ENCODE measurements at regions not wholly inside any gene's neighbourhood (a gene's known extent, or its start where the extent isn't known, plus 50 kb on each side); places are given as distances from the start of the nearest gene placed in this dataset.

DNA sequence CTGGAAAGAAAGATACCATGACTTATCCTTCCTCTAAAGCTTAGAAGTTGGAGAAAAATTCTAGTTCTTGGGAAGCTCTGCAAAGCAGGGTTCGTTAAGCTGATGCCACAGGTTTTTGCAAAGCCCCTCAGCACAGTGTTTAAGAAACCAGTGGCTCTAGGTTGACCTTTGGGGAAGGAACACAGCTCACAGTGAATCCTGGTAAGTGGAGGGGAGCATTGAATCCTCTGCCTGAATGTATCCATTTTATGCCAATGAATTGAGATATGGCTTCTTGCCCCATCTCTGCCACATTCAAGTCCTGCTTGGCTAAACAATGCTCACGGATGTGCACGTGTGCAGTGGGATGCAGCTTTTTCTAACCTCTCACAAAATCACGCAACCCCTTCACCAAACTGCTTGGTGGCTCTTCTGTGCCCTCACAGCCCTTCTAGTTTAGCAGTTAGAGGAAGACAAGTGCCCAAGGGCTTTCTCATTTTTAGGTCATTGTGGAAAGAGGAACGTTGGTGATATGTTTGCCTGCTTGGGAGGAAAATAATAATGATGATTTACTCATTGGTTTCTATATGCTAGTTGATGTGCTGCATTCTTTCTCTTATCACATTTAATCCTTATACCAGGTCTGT is 111.3 kb downstream of the DAD1 start:
- DNase-seq (ENCODE audit: low spot score), result no peak

DNA sequence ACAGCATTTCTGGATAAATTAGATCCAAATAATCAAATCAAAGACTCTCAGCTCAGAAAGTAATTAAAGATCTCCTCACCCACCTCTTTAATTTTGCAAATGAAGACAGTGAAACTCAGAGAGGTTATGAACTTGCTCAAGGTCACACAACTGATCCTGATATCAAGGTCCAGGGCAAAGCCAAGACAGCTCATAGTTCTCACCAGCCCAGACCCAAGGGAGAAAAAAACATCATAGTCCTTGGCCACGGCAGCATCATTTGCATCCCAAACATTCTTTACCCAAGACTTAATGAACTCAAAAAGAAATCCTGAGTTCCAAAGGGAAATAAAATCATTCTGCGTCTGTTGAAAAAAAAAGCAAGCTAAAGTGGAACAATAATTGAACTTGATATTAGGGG is 112.1 kb downstream of the DAD1 start:
- no peak for DNase-seq (ENCODE audit: low spot score)

DNA sequence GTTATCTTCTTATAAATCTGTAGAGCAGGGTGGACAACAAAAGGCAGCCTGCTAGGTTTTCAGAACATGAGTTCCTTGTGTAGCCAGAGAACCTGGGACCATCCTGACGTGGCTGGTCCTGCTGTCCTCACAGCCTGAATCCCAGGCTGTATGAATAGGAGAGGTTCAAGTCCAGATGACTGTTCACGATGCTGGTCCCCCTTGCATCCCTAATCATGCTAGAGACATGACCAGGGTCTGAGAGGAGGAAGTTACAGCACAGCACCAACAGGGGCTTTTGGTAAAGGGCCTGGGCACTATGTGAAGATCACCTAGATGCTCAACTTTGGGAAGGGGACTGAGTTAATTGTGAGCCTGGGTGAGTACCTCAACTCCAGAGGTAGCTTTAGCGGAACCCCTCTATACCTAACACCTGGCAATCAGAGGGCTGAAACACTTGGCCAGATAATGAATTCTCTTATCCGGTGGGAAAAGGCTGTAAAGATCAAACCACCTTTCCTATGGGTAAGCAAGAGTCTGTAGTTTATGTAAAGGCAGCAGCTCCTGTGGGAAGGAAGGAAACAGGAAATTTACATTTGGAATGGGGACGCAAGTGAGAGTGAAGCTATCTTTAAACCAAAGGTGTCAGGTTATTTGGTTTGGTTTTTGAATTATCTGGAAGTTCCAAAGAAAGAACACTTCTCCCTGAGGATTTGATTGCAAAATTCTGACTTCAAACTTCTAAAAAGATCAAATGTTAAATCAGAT is 112.8 kb downstream of the DAD1 start:
- DNase-seq (ENCODE audit: low spot score), result no peak

DNA sequence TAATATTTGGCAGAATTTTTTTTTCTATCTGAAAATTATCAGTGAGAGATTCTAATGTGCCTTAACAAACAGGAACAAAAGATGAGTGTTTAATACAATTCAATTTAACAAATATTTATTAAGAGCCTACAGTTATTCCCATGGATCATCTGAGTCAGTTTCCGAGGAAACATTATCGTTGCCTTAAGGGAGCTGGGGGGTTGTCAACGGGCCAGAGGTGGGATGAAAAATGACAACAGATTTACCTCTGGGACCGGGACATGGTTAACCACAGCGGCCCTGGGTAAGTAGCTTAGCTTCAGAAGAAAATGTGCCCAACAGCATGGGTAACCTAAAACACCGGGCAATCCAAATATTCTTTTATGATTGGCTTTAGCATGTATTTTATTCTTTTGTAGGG is 113.6 kb downstream of the DAD1 start:
- DNase-seq (ENCODE audit: low spot score), result no peak

DNA sequence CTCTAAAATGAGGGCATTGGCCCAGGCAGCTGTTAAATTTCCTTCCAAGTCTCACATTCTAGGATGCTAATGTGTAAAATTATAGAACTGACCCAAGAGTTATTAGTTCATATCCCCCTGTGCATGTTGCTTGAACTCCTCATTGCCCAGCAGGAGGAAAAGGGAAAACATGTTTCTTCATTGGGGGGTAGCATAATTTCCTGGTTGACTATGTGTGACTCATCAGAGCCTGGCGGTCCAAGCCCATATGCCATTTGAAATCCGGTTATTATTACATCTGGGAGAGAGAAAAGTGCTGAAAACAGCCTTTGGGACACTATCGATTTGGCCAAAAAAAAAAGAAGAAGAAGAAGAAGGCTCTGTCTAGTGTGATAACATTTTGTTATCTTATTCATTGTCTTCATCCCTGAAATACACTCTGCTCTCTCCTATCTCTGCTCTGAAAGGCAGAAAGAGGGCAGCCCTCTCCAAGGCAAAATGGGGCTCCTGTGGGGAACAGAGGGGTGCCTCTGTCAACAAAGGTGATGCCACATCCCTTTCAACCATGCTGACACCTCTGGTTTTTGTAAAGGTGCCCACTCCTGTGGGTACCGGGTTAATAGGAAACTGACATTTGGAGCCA is 114.2 kb downstream of the DAD1 start:
- DNase-seq (ENCODE audit: low spot score), result peak; percentile 43

DNA sequence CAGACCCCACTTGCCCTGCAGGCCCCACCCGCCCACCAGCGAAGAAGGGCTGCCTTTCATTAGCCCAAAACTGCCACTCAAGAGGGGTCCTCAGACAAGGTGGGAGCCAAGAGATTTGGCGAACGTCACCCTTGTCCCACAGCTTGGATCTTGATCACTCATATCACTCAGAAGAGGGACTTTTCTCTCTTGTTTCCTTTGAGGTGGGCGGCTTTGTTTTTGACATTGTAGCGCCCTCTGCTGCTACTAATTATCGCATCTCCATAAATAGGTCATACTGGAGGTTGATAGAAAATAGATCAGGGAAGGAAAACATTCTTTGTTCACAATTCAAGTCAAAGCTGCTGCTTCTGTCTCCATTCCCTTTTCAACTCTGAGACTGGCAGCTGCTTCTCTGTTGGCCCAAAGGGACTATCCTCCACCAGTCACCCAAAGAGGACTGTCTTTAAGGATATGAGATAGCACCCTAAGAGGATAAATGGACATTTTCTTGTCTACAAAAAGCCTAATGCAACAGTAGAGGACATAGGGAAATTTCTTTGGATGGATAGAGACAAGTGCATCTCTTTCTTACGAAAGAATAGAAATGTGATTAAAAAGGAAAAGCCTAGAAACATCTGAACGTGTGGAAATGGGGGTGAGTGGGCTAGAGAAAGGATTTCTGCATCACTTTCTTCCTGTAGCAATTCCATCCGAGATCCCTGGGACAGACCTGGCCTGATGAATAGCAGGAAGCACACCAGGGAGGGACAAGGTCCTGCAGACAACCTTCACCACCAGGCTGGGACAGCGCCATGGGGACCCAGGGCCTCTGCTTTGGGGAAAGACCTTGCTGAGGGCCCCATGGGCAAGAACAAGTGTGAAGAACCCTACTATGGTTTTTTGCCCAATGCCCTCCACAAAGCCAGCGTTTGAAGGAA is 115.8 kb downstream of the DAD1 start:
- peak; percentile 35 for DNase-seq (ENCODE audit: low spot score)

DNA sequence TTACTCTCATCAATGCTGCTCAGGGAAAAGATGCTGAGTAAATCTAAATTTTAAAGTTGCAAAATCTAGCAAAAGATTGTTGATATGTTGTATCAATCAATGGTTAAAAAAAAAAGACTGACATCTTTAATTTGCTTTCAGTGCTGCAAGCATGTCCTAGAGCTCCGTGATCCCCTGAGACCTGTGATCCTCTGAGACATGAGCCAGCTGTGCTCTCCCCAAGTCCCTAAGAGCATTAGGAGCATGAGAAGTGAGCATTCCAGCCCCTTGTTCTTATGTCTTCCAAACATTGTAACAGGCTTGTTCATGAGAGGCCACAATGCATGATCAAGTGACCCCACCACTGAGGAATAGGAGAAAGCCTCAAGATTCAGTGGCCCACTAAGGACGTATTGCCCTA is 116.6 kb downstream of the DAD1 start:
- DNase-seq (ENCODE audit: low spot score), result no peak

DNA sequence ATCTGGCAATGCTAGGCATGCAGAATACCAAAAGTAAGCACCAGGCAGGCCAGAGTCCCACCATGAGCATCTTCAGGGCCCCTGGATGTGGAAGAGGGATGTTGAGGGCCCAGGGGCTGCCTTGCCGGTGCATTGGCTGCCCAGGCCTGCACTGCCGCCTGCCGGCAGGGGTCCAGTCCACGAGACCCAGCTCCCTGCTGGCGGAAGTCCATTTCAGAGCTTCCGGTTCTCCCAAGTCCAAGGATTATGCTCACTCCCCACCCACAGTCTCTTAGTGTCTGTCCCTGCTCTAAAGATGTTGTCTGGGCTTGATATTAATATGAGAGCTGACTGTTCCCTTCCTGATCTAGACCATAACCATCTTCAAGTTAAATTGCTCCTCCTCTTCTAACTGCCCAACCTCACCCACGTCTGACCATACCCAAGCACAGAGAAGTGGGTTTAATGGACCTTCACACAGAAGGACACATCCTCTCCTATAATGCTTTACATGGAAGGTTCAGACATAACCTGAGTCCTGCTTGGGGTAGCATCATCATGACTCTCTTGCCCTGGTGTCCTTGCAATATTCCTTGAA is 117.4 kb downstream of the DAD1 start:
- peak; percentile 23 for DNase-seq (ENCODE audit: low spot score)

DNA sequence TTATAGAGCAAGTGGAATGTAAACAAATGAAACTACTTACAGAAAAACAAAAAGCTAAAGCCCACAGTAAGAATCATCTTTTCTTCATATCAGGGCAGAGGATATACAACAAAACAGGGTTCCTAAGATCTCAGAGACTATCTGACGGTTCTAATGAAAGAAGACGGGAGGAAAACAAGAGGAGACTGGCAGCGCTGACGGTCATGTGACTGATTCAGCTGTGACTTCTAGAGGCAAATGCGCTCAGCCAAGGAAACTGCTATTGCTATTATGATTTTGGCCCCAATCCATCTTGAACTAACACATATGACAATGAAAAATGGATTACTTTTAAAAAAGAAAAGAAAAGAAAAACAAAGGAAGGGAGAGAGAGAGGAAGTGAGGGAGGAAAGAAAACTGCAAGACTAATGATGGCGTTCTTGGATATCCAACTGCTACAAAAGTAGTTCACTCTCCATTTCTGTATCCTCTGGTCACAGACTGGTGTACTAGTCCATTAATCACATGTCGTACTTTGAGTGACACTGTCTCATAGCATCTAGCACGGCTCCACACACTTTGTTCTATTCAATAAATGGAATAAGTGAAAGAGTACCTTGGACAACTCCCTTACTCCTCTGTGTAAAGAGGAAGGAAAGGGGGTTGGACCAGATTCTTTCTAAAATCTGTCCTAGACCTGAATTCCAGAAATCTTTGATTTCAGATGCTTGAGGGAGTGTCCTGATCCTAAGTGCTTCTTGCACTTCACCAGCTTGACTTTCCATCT is 119.3 kb downstream of the DAD1 start:
- DNase-seq (ENCODE audit: low spot score), result no peak

DNA sequence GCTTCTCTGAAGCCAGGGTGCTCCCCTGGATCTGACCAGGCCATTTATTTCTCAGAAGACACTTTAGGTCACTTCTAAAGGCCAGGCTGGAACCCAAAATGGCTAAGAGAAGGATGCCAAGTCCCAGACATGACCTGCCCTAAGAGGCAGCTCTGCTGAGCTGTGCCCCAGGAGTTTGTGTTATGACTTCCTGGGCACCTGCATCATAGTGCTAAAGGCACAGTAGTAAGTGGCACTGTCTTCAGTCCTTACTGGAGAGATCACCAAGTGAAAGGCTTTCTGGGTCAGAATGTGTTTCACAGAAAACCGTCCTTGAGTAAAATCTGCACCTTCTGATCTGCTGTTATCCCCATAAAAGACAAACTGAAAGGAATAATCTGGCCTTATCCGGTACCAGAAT is 120.2 kb downstream of the DAD1 start:
- DNase-seq (ENCODE audit: low spot score), result no peak

DNA sequence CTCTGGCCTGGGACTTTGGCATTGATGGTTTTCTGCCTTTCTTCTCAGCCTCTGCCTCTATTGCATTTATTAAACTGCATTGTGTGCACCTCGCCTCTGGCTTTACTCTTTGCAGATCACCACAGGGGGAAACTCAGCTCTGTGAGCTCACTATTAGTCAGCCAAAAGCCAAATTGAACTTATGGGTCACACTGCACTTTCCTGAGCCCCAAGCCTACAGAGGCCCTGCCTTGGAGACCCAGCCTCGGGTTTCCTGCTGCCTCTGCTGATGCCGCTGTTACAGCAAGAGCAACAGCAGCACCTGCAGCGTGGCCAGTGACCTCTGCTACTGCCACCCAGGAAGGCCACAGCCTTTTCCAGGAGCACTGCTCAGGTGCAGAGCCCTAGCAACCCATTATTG is 122.5 kb downstream of the DAD1 start:
- DNase-seq (ENCODE audit: low spot score), result no peak

DNA sequence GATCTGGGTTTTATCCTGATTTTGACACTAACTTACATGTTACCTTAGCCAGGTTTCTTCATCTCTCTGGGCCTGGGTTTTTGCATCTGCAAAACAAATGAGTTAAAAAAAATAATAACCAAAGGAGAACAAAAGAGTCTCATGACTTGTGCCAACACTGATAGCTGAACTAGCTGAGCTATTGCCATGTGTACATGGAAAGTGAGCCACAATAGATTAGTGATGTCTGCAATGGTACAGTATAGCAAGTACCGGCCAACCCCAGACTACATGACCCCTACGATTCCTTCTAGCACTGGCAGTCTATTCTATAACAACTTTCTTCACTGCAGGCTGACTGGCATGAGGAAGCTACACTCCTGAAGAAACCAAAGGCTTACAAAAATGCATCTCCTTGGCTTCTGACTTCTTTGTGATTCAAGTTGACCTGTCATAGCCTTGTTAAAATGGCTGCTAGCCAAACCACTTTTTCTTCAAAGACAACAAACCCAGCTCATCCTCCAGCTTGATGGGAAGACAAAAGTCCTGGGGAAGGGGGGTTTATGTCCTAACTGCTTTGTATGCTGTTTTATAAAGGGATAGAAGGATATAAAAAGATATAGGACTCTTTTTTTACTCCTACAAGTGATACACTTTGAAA is 123.7 kb downstream of the DAD1 start:
- no peak for DNase-seq (ENCODE audit: low spot score)

DNA sequence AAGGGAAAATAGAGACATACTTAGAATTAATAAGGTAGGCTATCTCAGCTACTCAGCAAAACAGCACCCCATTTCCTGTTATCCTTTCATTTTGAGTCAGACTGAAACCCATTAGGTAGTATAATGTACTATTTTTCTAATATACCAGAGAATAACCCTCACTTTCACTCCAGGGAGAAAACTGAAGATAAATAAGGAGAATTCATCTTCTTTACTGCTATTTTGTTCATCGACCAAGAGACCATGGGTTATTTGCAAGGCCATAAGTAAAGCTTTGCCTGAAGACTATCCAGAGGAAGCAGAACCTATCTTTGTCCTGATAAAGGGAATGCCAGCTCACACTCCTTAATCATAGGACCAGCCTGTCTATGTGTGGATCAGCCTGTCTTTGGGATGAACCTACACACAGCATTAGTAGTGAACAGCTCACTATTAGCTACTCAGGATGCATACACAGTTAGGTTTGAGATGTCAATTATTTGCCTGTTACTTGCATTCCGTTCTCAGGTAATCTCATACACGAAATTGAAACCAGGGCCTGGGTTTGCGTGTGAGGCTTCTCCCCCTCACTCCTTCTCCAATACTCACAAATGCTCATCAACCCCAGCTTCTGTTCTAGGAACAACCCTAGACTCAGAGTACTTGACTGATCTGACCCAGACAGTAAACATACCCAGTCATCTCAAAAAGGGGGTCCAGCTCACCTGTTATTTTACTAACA is 124.4 kb downstream of the DAD1 start:
- no peak for DNase-seq (ENCODE audit: low spot score)

DNA sequence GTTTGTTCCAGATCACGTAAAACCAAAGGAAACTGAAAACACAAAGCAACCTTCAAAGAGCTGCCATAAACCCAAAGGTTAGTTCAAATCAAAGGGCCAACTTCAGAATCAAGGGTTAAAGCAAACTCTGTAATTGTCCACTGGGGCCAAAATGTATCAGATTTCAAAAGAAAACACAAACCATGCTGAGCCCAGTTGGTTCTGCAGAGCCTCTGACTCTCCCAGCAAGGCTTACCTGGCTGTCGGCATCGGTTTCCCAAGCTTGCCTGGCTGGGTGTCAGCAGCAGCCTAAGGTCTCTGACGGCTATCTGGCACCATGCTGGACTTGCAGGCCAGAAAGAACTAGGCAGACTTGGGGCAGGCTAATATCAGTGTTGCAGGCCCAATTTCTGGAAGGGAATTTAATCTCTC is 125.3 kb downstream of the DAD1 start:
- no peak for DNase-seq (ENCODE audit: low spot score)

DNA sequence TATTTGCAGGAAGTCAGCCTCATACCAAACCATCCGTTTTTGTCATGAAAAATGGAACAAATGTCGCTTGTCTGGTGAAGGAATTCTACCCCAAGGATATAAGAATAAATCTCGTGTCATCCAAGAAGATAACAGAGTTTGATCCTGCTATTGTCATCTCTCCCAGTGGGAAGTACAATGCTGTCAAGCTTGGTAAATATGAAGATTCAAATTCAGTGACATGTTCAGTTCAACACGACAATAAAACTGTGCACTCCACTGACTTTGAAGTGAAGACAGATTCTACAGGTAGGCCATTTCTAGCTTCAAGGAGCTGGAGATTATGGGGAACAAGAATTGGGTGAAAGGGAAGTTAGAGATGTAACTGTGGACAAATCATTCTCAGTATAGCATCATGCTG is 126.1 kb downstream of the DAD1 start:
- DNase-seq (ENCODE audit: low spot score), result no peak

DNA sequence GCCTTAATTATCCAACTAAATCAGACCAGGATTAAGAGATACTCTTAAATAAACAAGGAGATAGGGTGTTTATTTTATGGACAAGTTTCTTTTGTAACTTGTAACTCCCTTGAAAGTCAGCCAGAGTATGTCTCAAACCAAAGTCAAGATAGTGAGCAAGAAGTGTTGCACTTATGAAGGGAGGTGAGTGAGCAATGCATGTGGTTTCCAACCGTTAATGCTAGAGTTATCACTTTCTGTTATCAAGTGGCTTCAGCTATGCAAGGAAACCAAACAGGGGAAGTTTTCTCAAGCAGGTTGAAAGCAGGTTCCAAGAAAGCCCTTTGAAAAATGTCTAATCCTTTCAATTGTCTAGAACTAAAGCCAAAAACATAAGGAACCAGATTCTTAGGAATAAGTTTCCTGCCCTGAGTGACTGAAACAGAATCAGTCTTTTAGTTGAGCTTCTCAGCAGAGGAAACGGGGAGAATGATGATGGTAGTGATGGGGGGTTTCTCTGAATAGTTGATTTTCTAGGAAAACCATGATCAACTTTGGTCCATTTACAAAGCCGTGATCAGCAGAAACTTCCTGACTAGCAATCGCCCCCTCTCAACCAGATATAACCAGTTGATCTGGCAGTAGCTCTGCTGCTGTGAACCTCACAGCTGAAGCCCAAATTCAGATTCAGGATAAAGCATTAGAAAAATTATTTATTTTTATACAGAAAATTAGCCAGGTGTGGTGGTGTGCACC is 128.4 kb downstream of the DAD1 start:
- no peak for DNase-seq (ENCODE audit: low spot score)

DNA sequence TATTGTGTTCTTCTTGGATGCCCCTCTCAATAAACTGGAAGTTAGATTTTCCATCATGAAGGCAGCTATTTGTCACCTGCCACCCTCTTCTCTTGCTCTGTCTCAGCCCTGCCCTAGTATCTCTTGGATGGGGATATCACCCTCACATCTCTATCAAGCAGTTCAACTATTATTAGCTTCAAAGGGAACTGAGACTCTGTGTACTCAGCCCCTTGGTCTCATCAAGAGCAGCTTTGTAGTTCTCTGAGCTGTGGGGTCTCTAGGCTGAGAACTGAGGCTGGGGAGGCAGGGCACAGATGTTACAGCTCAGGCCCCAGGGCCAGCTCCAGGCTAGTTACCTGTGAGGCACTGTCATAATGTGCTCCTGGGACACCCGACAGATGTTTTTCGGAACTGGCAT is 130.3 kb downstream of the DAD1 start:
- no peak for DNase-seq (ENCODE audit: low spot score)

DNA sequence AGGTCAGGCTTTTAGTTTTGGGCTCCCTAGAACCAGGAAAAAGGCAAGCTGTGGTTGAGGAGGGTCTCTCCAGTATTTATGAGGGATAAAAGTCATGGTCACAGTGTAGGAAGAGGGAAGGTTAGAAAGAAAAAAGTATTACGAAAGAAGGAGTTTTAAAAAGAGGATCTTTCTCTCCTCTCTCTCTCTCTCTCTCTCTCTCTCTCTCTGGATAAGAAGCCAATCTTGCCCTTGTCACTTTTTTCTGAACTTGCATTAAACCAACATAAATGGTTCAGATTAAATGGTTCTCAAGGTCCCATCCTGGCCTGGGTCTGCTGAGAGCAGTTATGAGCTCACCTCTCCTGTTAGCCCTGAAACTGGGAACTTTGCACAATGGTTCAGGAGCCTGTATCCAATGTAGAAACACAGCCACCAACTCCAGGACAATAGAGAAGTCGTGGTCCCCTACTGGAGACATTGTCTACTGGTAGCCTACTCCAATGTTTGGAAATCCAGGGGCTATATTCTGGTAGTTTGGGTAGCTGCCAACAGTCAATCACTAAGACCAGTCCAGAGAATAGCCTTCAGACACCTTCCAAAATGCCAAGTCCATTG is 131.9 kb downstream of the DAD1 start:
- no peak for DNase-seq (ENCODE audit: low spot score)

DNA sequence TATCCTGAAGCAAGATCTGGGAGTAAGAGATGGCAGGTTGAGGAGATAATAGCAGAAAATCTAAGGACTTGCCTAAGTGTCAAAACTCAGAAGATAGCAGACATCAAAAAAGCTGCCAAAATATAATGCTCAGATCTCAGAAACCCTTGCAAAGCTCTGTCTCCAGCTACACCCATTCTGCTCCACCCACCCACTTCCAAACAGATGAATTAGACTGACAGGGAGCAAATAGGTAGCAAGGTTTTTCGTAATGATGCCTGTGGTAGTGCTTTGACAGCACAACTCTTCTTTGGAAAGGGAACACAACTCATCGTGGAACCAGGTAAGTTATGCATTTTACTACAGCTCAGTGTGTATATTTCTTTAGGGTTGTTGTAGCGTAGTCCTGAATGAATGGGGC is 132.6 kb downstream of the DAD1 start:
- DNase-seq (ENCODE audit: low spot score), result no peak
